Colon (tissue), 2 donors: ENCODE measurements at regions not wholly inside any gene's neighbourhood (a gene's known extent, or its start where the extent isn't known, plus 50 kb on each side); places are given as distances from the start of the nearest gene placed in this dataset.
"Not testable (repeated sequence)": the region's sequence is repeated elsewhere in the genome, so short reads cannot be mapped to it uniquely, and the experiment has no call there.

Experiments
- FAIRE-seq: peaks from 2 replicates; lab custom pipeline; 2012; peaks lifted over from hg19 to GRCh38; lab: Jason Lieb, UNC
- donor health status: control.
- donor health status: control.

DNA sequence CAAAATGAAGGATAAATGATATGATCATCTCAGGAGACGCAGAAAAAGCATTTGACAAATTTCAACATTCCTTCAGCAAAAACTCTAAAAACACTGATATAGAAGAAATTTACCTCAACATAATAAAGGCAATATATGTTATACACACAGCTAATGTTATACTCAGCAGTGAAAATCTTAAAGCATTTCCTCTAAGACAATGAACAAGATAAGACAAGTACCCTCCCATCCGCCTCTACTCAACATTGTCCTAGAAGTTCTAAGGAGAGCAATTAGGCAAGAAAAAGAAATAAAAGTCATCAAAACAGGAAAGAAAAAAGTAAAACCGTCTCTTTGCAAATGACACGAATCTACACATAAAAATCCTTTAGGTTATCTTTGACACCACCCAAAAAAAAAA lies 1432.8 kb downstream of the CDH11 start:
- FAIRE-seq = no peak

DNA sequence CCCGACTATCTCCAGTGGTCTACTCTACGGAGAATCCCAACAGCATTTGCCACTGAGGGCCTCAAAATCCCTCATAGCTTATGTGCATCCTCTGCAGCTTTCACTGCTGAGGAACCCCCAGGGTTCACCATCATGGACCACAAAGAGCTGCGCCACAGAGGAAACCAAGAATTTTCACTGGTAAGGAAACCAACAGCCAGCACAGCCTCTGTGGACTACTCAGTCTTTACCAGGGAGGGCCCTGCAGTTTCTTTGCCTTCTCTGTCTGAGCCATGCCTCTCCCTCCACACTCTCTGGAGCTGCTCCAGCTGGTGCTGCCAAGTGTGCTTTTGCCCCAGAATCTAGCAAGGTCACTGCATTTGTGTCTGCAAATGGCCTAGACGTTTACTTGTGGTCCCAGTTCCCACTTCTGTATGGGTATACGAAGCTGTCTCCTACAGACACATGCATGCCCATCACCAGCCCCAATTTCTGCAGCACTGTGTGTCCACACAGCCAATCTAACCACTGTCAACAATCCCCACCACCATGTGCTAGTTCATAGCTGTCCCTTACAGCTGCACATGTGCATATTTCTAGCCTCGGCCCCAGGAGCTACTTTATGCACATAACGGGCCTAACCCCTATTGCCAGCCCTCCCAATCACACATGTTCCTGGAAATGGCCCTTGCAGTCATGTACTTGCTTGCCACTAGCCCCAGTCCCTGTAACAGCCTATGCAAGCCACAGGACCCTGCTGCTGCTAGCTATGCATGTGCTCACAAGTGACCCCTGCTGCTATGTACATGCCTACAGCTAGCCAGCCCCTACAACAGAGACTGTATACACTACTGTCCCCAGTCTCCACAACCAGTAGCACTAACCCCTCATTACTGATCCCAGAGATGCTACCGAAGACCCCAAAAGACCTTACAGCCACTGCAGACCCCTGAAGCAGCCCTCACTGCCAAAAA lies 1437.4 kb downstream of the CDH11 start:
- no peak for FAIRE-seq

DNA sequence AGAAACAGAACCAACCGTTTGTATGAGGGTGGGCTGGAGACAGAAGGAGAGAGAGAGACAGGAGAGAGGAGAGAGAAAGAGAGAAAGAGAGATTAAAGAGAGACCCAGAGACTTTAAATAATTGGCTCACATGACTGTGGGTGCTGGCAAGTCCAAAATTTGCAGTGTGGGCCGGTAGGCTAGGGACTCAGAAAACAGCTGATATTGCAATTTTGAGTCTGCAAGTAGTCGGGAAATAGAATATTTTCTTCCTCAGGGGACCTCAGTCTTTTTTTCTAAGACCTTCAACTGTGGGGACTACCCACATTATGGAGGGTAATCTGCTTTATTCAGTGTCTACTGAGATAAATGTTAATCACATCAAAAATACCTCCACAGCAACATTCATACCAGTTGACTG lies 1439.0 kb downstream of the CDH11 start:
- FAIRE-seq = no peak

DNA sequence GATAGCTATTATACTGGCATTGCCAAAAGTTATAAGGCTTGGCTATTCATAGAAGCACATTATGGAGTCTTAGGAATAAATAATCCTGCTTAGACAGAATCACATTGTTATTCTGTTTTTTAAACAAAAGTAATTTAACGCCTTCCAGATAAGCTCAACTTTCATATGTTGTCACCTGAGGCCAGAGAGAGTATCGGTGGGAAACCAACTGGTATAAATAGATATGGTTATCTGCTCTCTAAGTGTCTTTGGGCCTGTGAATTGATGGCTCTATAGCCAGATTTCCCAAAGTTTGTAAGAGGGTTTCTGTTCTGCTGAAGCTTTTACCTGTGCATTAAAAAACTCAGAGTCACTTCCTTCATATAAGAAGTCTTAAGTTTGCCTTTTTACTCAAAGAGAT lies 1449.4 kb downstream of the CDH11 start:
- no peak for FAIRE-seq

DNA sequence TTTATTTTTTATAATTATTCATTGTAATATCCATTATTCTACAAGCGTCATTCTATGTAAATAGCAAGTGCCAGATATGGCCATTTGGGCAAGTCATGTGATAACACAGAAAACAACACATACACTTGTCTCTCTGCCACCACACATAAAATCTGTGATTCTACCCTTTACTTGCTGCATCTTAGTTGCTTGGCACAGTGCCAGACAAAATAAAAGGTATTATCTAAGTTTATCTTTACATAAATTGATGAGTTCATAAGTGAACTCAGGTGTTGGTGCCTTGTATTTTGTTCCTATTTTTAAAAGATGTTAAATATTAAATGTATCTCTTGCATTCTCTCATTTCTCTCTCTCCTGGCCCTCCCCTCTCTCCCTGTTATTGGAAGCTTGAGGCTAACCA lies 1458.7 kb downstream of the CDH11 start:
- no peak for FAIRE-seq

DNA sequence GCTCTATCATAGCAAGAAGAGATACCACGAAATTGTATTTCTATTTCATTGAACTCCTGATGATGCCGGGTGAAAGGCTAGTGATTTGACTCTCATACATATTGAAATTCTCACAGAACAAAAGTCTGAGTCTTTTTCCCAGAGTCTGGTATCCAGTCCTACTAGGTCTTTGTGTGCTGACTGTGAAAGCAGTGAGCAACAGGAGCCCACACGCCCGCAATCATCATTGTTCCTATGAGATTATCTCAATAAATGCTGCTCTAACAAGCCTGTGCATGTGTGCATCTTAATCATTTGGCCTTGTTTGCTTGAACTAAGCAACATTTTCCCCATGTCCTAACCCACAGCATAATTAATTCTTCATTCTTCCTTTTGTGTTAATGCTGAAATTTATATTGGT lies 1466.0 kb downstream of the CDH11 start:
- no peak for FAIRE-seq

DNA sequence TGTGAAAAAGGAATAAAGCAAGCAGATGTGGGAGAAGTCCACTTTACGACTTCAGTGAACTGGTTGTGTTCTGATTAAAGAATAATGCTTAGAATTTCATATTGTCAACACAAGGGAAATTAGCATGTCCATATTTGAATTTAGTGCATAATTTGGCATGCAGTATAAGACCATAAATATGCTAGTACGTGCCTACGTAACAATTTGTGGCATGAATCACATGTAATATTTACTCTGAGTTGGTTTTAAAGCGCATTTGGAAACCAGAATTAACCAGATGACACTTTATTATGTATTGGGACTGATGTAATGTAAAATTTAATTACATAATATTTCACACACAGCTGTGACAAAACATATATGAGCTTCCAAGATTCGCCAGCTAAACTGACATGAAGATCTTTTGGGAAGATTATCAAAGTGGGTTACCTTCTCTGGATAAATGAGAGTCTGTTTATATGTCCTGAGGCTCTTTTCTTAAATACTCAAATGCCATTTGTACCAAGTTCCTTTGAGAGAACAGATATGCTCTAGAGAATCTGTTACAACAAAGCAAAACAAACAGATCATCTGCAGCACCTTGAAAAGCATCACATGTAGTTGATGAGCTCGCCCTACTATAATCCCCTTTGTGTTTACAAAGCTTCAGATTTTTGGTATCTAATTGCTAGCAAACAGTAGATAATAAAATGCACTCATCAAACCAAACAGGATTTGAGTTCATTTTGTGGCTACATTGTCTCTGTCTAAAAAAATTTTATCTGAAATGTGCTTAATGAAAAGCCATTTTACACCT lies 1468.6 kb downstream of the CDH11 start:
- FAIRE-seq = no peak

DNA sequence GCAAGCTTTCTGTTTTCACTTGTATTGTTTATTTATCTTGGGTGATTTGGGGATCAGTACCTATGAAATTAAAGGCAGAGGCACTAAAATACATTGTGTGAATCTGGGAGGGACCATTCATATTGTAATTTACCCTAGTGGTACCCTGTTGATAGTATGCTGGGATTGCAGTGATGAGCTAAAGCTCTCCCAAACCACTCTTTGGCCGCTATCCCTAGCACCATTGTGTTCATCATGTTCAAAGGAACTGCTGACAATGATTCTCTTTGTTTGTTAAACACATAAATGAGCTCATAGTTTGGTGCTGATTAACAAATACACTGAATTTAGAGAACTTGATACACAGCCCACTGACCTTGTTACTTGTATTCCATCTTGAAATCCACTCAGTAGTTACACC lies 1469.8 kb downstream of the CDH11 start:
- no peak for FAIRE-seq

DNA sequence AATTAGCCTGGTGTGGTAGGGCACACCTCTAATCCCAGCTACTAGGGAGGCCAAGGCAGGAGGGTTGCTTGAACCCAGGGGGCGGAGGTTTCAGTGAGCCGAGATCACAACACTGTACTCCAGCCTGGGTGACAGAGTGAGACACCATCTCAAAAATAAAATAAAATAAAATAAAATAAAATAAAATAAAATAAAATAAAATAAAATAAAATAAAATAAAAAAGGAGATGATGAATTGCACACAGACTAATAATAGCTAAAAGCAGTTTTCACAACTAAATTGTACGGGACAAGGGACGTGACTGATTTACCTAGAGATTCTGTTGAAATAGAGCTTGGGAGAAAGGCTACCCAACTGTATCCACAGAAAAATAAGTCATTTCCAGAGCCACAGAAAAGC lies 1471.3 kb downstream of the CDH11 start:
- no peak for FAIRE-seq

DNA sequence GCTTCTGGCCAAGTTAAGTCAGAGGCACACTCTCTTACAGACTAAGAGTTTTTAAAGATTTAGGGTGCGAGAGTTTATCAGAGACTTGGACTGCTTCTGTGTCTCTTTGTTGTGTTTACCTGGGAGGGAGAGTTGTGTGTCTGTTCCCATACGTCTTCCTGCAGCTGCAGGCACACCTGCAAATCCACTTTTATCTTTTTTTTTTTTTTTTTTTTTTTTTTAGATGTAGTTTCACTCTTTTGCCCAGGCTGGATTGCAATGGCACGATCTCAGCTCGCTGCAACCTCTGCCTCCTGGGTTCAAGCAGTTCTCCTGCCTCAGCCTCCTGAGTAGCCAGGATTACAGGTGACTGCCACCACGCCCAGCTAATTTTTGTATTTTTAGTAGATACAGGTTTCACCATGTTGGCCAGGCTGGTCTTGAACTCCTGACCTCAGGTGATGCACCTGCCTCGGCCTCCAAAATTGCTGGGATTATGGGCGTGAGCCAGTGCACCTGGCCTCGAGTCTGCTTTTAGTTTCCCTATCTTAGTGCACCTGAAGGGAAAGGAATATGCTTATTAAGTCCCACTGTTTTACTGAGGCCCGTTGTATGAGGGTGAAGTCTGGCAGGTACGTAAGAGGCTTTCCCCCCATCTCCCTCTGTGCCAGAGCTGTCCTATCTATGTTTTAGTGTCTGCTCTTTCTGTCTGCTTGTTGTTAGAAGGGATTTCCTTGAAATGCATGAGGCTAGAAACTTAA lies 1488.0 kb downstream of the CDH11 start:
- not testable (repeated sequence) for FAIRE-seq

DNA sequence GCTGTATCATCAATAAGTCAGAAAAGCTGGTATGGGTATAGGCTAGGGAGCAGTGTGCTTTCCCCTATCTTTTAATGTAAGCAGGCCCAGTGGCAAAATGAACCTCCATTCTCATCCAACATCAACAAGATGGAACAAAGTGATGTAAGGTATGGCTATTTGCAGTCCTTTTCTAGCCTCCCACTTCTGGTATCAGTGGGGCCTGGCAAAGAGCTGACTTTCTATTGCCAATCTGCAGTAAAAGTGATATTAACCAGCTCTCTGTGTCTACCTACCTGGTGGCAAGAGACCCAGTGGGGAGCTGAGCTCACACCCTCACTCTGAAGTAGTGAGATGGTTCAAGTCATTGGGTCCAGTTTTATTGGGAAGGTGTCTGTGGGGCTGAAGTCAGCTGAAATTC lies 1492.6 kb downstream of the CDH11 start:
- FAIRE-seq = no peak

DNA sequence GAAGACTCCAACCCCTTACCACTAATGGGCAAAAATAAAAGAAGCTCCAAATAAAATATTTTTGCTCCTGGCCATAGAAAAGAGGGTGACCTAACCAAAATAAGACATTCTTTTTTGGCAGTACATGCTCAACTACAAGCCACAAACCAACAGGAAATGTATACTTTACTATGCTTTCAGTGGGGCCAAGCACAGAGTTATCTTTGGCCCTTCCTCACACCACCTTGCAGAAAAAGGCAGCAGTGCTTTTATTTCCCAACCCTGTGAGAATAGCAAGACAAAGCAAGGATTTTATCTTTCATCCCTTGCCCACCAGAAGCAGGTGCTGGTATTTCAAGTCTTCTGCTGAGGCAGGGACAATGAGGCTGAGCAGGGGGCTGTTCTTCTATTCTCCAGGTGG lies 1493.1 kb downstream of the CDH11 start:
- no peak for FAIRE-seq

DNA sequence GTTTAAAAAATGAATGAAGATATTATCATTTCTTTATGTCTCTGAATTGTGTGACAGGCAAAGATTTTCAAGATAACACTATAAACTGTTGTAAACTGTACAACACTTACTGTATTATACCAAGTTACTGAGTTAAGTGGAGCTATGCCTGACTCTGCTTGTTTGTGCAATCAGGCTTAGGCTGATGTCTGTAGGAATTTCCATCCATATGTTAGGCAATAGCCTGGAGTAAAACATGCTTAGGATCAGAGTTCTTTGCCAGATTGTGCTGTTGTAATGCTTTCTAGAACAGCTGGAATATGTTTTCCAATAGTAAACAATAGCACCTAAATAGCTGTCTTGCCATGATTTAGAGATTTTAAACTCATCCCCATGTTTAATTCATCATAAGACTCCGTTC lies 1496.7 kb downstream of the CDH11 start:
- no peak for FAIRE-seq

DNA sequence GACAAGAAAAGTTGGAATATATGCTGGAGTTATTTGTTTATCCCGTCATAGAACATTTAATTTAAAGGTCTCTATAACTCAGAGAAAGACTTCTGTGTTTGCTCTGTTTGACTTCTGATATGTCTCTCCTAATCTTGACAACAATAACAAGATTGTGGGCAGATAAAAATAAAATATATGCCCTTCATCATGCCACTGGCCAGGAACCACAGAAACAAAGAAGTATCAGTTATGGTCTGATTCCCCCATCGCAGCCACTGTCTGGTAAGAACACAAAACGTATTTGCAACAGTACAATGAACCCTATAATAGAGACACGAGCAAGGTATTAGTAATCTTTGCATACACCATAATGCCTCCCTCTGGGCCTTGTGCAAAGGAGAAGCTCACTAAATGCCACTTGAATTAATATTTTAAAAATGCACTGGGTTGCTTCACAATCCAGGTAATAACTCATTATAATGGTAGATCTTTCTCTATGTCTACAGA lies 1498.3 kb downstream of the CDH11 start:
- no peak for FAIRE-seq

DNA sequence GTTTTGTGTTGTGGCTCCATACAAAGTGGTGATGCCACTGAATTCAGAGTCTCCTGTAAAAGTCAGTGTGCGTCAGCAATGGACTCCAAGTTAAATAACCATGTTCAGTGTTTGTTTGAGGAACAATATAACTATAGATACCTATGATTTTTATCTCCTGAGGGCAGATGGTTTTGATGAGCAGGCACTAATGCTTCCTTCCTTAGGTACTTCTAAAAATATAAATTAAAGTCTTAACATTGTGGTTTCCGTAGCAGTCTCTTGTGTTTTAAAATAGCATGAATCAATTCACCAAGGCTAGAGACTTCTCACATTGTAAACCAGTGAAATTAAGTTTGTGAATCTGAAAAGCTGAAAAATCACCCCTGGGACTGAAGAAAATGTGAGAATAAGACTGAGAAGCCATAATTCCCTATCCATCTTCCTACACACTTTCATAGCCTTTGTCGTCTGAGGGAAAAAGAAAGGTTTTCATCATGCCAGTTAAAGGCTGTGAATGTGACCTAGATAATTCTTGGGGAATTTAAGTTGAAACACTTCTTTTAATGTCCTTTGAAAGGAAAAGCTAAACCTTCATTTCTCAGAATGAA lies 1502.9 kb downstream of the CDH11 start:
- FAIRE-seq = no peak

DNA sequence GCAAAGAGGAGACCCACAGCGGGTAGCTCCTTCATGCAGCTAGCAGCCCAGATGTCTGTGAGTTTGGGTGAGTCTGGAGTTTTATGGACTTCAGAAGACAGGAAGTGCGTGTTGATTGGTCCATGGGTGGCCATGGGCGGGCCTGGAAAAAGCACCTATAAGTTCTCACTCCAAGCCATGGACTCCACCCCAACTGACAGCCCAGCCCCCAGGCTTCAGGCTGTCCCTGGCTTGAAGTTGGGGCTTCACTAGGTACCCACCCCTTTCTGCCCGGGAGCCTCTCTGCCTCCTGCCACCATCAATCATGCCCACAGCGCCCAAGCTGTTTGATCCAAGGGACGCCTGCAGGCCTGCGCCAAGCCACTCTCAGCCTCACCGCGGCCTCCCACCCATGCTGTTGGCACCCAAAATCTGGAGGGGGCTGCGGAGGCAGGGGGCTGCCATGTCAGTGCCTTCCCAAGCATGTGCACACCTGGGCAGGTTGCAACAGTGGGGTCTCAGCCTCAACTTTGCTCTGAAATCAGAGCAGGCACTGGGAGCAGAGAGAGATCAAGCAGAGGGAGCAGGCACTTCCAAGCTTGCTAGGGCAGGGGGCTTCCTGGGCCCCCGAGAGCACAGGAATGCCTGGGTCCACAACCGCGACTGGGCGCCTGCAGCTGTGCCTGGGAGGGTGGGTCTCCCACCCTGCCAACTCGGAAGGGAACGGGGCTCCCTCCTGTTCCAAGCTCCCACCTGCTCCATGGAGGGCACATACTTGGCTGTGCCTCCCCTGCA lies 1503.7 kb downstream of the CDH11 start:
- no peak for FAIRE-seq

DNA sequence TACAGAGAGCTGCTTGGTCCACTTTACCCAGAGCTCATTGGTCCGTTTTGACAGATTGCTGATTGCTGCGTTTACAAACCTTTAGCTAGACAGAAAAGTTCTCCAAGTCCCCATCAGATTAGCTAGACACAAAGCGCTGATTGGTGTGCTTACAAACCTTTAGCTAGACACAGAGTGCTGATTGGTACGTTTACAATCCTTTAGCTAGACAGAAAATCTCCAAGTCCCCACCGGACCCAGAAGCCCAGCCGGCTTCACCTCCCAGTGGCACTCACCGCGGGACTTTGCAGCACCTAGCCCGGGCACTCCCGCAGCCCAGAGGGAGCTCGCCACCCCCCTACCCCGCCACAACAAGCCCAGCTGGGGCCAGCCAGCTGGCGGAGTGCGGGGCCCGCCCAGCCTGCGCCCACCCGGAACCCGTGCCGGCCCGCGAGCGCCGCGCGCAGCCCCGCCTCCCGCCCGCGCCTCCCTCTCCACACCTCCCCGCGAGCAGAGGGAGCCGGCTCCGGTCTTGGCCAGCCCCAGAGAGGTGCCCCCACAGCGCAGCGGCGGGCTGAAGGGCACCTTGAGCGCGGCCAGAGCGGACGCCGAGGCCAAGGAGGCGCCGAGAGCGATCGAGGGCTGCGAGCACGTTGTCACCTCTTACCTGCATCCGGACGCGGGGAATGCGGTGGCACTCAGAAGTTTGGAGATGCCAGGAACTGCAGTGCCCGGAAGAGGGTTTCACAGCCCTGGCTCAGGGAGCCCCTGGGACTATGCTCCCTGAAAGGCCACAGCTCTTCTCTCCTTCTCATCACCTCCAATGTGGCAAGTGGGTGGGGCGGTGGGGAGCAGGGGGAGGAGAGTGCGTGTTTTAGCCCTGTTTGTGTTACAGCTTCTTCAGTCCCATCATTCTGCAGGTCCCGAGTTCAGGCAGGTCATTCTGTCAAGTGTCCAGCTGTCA lies 1504.5 kb downstream of the CDH11 start:
- no peak for FAIRE-seq

DNA sequence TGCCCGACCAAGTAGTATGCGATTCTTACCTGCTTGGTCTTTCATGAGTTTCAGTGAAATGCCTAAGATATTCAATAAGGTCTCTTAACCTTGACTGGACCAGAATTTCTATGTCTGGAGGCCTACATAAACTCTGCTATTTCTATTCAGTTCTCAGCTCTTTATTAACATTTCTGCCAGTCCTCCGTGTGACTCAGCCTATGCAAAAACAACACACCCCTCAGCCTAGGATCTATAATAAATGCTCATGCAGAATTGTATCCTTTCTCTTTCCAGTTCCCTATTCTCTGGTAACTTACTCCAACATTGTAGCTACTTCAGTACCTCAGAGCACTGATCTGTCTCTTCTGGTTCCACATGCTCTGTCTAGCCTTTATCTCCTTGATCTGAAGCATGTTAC lies 1507.4 kb downstream of the CDH11 start:
- no peak for FAIRE-seq

DNA sequence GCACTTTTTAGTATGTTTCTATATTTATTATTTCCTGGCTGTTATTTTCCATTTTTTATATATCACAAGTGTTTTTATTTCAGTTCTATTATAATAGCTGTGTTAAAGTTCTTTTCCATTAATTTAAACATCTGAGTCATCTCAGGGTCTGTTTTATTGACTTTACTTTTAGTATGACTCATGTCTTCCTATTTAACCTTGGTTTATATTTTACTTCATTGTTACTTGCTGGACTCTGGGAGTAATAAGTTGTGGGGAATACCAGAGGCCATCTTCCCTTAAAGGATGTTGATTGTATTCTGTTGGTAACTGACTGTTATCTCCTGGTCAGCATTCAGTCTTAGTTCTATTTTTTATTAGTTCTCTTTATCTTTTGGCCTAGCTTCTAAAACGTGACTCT lies 1508.2 kb downstream of the CDH11 start:
- no peak for FAIRE-seq
